ENCODE measurements at regions not wholly inside any gene's neighbourhood (a gene's known extent, or its start where the extent isn't known, plus 50 kb on each side); places are given as distances from the start of the nearest gene placed in this dataset.
"Not testable (repeated sequence)": the region's sequence is repeated elsewhere in the genome, so short reads cannot be mapped to it uniquely, and the experiment has no call there.

DNA sequence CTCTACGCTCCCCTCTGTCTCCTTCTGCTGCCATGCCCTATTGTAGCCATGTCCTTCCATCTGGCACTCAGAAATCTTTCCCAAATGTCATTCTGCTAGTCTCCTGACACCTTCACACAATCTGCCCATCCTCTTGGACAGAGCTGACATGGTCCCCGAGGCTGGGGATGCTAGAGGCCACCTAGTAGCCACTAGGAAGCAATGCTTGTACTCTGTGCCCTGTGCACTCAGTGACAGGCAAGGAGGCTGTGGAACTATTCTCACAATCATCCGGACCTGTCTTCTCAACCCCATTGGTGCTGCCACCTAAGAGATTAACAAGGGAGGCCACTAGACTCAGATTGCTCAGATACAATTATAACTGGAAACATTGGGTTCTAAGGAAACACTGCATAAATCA lies 112.6 kb upstream of the TMEM164 start:
- Histone ChIP-seq H3K4me1 (ENCODE audit: insufficient read depth) (no peaks in the 10 kb centered on the region), H3K79me2 (no peaks in the 10 kb centered on the region), H3K9me3 (ENCODE audit: low read depth) (no peaks in the 10 kb centered on the region), H3K36me3 (replicated peaks; ENCODE audit: insufficient read depth, low read depth) (no peaks in the 10 kb centered on the region), H3K27ac (no peak overlapping the region), H3K27me3 (no peaks in the 10 kb centered on the region), H2AFZ (no peak overlapping the region), H4K20me1 (ENCODE audit: insufficient read depth, poor library complexity, severe bottlenecking) (no peaks in the 10 kb centered on the region), H3K9me2 (replicated peaks; ENCODE audit: insufficient read depth) (no peaks in the 10 kb centered on the region), H3K4me3 (no peak overlapping the region), H3K4me2 (no peak overlapping the region)
- WGBS (ENCODE audit: low lambda C conversion rate, missing lambda C conversion rate), result 82% methylated on average over 3 of the region's 3 CpGs
- TF ChIP-seq EZH2 (IDR thresholded peaks at IDR 0.05; ENCODE audit: borderline replicate concordance) (no peak), EZH2phosphoT487 (IDR thresholded peaks at IDR 0.05; ENCODE audit: low read depth, severe bottlenecking, unreplicated experiment) (no peak)
- TF ChIP-seq, protein P1, sequence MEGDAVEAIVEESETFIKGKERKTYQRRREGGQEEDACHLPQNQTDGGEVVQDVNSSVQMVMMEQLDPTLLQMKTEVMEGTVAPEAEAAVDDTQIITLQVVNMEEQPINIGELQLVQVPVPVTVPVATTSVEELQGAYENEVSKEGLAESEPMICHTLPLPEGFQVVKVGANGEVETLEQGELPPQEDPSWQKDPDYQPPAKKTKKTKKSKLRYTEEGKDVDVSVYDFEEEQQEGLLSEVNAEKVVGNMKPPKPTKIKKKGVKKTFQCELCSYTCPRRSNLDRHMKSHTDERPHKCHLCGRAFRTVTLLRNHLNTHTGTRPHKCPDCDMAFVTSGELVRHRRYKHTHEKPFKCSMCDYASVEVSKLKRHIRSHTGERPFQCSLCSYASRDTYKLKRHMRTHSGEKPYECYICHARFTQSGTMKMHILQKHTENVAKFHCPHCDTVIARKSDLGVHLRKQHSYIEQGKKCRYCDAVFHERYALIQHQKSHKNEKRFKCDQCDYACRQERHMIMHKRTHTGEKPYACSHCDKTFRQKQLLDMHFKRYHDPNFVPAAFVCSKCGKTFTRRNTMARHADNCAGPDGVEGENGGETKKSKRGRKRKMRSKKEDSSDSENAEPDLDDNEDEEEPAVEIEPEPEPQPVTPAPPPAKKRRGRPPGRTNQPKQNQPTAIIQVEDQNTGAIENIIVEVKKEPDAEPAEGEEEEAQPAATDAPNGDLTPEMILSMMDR (IDR thresholded peaks at IDR 0.05; ENCODE audit: poor library complexity), result no peak
- DNase-seq (ENCODE audit: low spot score), result no peak

DNA sequence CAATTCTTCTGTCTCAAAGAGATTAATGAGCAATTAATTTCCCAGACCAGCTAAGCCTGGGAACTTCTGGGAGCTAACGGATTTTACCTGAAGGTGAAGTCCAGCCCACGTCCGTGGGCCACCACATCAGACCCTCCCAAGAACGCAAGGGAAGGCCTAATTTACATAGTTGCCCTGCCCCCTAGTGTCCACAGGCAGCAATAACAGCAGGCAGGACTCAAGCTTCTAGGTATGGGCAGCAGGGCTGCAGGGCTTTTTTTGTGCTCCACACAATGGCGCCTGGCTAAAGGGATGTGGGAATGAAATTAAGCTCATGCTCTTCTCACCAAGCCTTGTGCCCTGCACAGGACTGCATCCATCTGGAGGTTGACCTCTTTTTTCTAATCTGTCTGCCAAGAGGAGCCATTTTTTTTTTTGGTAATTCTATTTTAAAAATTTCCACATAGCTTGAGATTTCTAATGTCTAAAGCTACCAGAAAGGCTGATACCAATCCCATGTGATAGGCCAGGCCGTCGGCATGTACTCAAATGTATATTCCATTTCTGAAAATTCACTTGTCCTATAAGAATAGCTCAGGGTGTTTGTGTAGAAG lies 111.9 kb upstream of the TMEM164 start:
- Histone ChIP-seq H2AFZ (no peak overlapping the region), H3K27me3 (no peaks in the 10 kb centered on the region), H3K79me2 (no peaks in the 10 kb centered on the region), H3K4me3 (no peak overlapping the region), H3K27ac (no peak overlapping the region), H4K20me1 (ENCODE audit: insufficient read depth, poor library complexity, severe bottlenecking) (no peaks in the 10 kb centered on the region), H3K4me2 (no peak overlapping the region), H3K9me2 (replicated peaks; ENCODE audit: insufficient read depth) (no peaks in the 10 kb centered on the region), H3K4me1 (ENCODE audit: insufficient read depth) (no peaks in the 10 kb centered on the region), H3K36me3 (replicated peaks; ENCODE audit: insufficient read depth, low read depth) (no peaks in the 10 kb centered on the region), H3K9me3 (ENCODE audit: low read depth) (no peaks in the 10 kb centered on the region)
- WGBS (ENCODE audit: low lambda C conversion rate, missing lambda C conversion rate), result 49% methylated on average over 7 of the region's 7 CpGs
- no peak for TF ChIP-seq EZH2phosphoT487 (IDR thresholded peaks at IDR 0.05; ENCODE audit: low read depth, severe bottlenecking, unreplicated experiment)
- TF ChIP-seq EZH2 (IDR thresholded peaks at IDR 0.05; ENCODE audit: borderline replicate concordance), result no peak
- TF ChIP-seq, protein P1 (IDR thresholded peaks at IDR 0.05; ENCODE audit: poor library complexity), result peak; percentile 63
- peak; percentile 70 for DNase-seq (ENCODE audit: low spot score)

DNA sequence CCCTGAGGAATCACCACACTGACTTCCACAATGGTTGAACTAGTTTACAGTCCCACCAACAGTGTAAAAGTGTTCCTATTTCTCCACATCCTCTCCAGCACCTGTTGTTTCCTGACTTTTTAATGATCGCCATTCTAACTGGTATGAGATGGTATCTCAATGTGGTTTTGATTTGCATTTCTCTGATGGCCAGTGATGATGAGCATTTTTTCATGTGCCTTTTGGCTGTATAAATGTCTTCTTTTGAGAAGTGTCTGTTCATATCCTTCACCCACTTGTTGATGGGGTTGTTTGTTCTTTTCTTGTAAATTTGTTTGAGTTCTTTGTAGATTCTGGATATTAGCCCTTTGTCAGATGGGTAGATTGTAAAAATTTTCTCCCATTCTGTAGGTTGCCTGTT lies 106.9 kb upstream of the TMEM164 start:
- H3K36me3 ChIP-seq (replicated peaks; ENCODE audit: insufficient read depth, low read depth); H3K4me2 ChIP-seq; H3K27ac ChIP-seq; H2AFZ ChIP-seq; H4K20me1 ChIP-seq (ENCODE audit: insufficient read depth, poor library complexity, severe bottlenecking); H3K4me3 ChIP-seq; H3K9me3 ChIP-seq (ENCODE audit: low read depth); H3K79me2 ChIP-seq; H3K4me1 ChIP-seq (ENCODE audit: insufficient read depth); H3K27me3 ChIP-seq; DNase-seq (ENCODE audit: low spot score); H3K9me2 ChIP-seq (replicated peaks; ENCODE audit: insufficient read depth): not testable (repeated sequence)
- WGBS (ENCODE audit: low lambda C conversion rate, missing lambda C conversion rate), result 90% methylated on average over 1 of the region's 1 CpG

DNA sequence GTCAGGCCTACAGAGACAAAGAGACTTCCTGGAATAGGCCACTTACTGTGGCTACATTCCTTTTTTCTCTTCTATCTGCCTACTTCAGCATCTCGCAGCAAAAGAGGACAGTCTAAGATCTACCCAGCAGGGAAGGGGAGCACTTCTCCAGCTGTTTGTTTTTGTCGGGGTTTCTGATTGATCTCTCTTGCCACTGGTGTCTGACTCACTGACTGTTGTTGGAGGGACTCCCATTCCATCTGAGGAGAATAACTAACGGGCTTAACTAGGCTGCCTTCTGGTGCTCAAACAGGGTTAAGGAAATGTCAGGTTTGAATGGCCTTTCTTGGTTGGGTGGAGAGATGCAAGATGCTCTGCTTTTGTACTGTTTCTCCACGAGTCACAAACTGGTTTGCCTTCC lies 100.2 kb upstream of the TMEM164 start:
- Histone ChIP-seq H3K9me2 (replicated peaks; ENCODE audit: insufficient read depth) (no peaks in the 10 kb centered on the region), H3K27ac (no peak overlapping the region), H3K9me3 (ENCODE audit: low read depth) (no peaks in the 10 kb centered on the region), H3K79me2 (no peaks in the 10 kb centered on the region), H2AFZ (no peak overlapping the region), H3K4me2 (no peak overlapping the region), H3K4me3 (no peak overlapping the region), H3K36me3 (replicated peaks; ENCODE audit: insufficient read depth, low read depth) (no peaks in the 10 kb centered on the region), H3K4me1 (ENCODE audit: insufficient read depth) (no peaks in the 10 kb centered on the region), H4K20me1 (ENCODE audit: insufficient read depth, poor library complexity, severe bottlenecking) (no peaks in the 10 kb centered on the region), H3K27me3 (no peaks in the 10 kb centered on the region)
- WGBS (ENCODE audit: low lambda C conversion rate, missing lambda C conversion rate), result 53% methylated on average over 4 of the region's 4 CpGs
- no peak for DNase-seq (ENCODE audit: low spot score)
- TF ChIP-seq EZH2phosphoT487 (IDR thresholded peaks at IDR 0.05; ENCODE audit: low read depth, severe bottlenecking, unreplicated experiment), result no peak
- TF ChIP-seq, protein P1 (IDR thresholded peaks at IDR 0.05; ENCODE audit: poor library complexity), result no peak
- no peak for TF ChIP-seq EZH2 (IDR thresholded peaks at IDR 0.05; ENCODE audit: borderline replicate concordance)
